ENCODE measurements at regions not wholly inside any gene's neighbourhood (a gene's known extent, or its start where the extent isn't known, plus 50 kb on each side); places are given as distances from the start of the nearest gene placed in this dataset.

GRCh38 chr18:78673516-78674321 is 305.9 kb upstream of the SALL3 start:
- TF ChIP-seq, protein P1, sequence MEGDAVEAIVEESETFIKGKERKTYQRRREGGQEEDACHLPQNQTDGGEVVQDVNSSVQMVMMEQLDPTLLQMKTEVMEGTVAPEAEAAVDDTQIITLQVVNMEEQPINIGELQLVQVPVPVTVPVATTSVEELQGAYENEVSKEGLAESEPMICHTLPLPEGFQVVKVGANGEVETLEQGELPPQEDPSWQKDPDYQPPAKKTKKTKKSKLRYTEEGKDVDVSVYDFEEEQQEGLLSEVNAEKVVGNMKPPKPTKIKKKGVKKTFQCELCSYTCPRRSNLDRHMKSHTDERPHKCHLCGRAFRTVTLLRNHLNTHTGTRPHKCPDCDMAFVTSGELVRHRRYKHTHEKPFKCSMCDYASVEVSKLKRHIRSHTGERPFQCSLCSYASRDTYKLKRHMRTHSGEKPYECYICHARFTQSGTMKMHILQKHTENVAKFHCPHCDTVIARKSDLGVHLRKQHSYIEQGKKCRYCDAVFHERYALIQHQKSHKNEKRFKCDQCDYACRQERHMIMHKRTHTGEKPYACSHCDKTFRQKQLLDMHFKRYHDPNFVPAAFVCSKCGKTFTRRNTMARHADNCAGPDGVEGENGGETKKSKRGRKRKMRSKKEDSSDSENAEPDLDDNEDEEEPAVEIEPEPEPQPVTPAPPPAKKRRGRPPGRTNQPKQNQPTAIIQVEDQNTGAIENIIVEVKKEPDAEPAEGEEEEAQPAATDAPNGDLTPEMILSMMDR (IDR thresholded peaks at IDR 0.05), result no peak
- no peak for TF ChIP-seq POLR2AphosphoS5 (IDR thresholded peaks at IDR 0.05)
- TF ChIP-seq EP300 (IDR thresholded peaks at IDR 0.05), result no peak
- TF ChIP-seq POLR2A (IDR thresholded peaks at IDR 0.05), result no peak
- Histone ChIP-seq H3K36me3 (no peaks in the 10 kb centered on the region), H3K27me3 (no peaks in the 10 kb centered on the region), H3K4me3 (no peak overlapping the region), H3K9me3 (no peaks in the 10 kb centered on the region), H3K27ac (no peak overlapping the region), H3K4me1 (no peaks in the 10 kb centered on the region)
- DNase-seq, result peak; percentile 52
- intact Hi-C loops (cut with DNase I), result no loop called here
- 79% methylated on average over 19 of the region's 19 CpGs for WGBS, 2 donors

GRCh38 chr18:78675231-78675630 is 304.4 kb upstream of the SALL3 start:
- Histone ChIP-seq H3K9me3 (no peaks in the 10 kb centered on the region), H3K27ac (no peak overlapping the region), H3K4me1 (no peaks in the 10 kb centered on the region), H3K27me3 (no peaks in the 10 kb centered on the region), H3K36me3 (no peaks in the 10 kb centered on the region), H3K4me3 (no peak overlapping the region)
- intact Hi-C loops (cut with DNase I), result no loop called here
- WGBS, 2 donors, result 72 to 85% methylated on average over 8 of the region's 8 CpGs
- DNase-seq, result no peak
- TF ChIP-seq POLR2AphosphoS5 (IDR thresholded peaks at IDR 0.05) (no peak), EP300 (IDR thresholded peaks at IDR 0.05) (no peak), POLR2A (IDR thresholded peaks at IDR 0.05) (no peak)

- H3K27me3 ChIP-seq, result no peaks in the 10 kb centered on the region
- 87 to 89% methylated on average over 19 of the region's 19 CpGs for WGBS, 2 donors
- H3K4me3 ChIP-seq, result no peak overlapping the region
- H3K4me1 ChIP-seq, result no peaks in the 10 kb centered on the region
- TF ChIP-seq POLR2AphosphoS5 (IDR thresholded peaks at IDR 0.05) (no peak), POLR2A (IDR thresholded peaks at IDR 0.05) (no peak), EP300 (IDR thresholded peaks at IDR 0.05) (no peak)
- TF ChIP-seq, protein P1 (IDR thresholded peaks at IDR 0.05), result no peak
- intact Hi-C loops (cut with DNase I), result no loop called here
- H3K36me3 ChIP-seq, result no peaks in the 10 kb centered on the region
- H3K9me3 ChIP-seq, result no peaks in the 10 kb centered on the region
- no peak for DNase-seq
- H3K27ac ChIP-seq, result no peak overlapping the region
These were observed 302.8 kb upstream of the SALL3 start for GRCh38 chr18:78676622-78677482.

DNA sequence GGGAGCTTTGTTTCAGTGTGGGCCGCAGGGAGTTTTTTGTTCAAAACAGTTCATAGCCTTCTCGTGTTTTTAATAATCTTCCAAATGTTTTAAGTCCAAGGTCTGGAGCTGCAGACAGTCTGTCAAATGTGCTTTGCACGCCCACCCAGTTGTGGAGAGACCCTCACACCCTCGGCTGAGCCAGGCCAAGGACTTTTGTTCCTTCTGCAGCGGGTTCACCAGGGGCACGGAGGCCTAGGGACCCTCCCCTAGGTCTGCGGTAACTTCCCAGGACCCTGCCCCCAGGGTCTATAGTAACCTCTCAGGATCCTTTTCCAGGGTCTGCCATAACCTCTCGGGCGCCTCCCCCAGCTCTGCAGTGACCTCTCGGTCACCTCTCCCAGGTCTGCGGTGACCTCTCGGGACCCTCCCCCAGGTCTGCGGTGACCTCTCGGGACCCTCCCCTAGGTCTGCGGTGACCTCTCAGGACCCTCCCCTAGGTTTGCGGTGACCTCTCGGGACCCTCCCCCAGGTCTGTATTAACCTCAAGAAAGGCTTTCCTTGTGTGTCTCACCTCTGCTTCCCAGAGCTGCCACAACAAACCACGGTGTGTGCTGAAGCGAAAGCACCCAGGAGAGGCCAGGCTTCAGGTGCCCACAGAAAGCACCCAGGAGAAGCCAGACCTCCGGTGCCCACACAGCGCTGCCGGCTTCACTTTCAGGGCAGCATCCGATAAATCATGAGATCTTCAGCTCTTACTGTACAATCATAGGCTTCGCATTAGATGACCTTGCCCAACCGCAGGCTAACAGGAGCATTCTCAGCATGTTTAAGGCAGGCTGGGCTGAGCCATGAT is 301.9 kb upstream of the SALL3 start:
- Histone ChIP-seq H3K27ac (no peak overlapping the region), H3K4me3 (no peak overlapping the region), H3K9me3 (no peaks in the 10 kb centered on the region), H3K36me3 (no peaks in the 10 kb centered on the region), H3K4me1 (no peaks in the 10 kb centered on the region), H3K27me3 (no peaks in the 10 kb centered on the region)
- WGBS, 2 donors, result 88 to 90% methylated on average over 25 of the region's 25 CpGs
- DNase-seq, result no peak
- TF ChIP-seq POLR2A (IDR thresholded peaks at IDR 0.05) (no peak), EP300 (IDR thresholded peaks at IDR 0.05) (no peak), POLR2AphosphoS5 (IDR thresholded peaks at IDR 0.05) (no peak)
- TF ChIP-seq, protein P1 (IDR thresholded peaks at IDR 0.05), result no peak
- intact Hi-C loops (cut with DNase I), result no loop called here

All from sigmoid colon (tissue), 6 donors.